Vagina (tissue), 2 donors: ENCODE measurements at regions not wholly inside any gene's neighbourhood (a gene's known extent, or its start where the extent isn't known, plus 50 kb on each side); places are given as distances from the start of the nearest gene placed in this dataset.
"Not testable (repeated sequence)": the region's sequence is repeated elsewhere in the genome, so short reads cannot be mapped to it uniquely, and the experiment has no call there.

Source experiments
- DNase-seq, 2 donors: peaks; one replicate each; pipeline ENCODE4 v3.0.0-alpha.2; 2017; ENCODE audit errors: extremely low spot score in 2 of 2
- H3K27ac ChIP-seq: fragments of 200-600 bp; sonication (generic); one replicate; pipeline ENCODE4 v1.5.1; 2019
- H3K27me3 ChIP-seq: fragments of 200-600 bp; sonication (generic); one replicate; pipeline ENCODE4 v1.5.1; 2019
- H3K36me3 ChIP-seq, 2 donors: fragments of 200-600 bp; sonication (generic); one replicate each; pipeline ENCODE4 v1.5.1; 2017 to 2019
- H3K4me1 ChIP-seq: fragments of 200-600 bp; sonication (generic); one replicate; pipeline ENCODE4 v1.5.1; 2019
- H3K4me3 ChIP-seq, 2 donors: fragments of 200-600 bp; sonication (generic); 1 replicate in 1 of 2; 2 replicates in 1 of 2; pipeline ENCODE4 v1.5.1; 2016 to 2019
- H3K9me3 ChIP-seq: fragments of 200-600 bp; sonication (generic); one replicate; pipeline ENCODE4 v1.5.1; 2019
- CTCF ChIP-seq, 3 experiments: fragments of 450-650 bp in 2 of 3; fragments of 200-600 bp in 1 of 3; sonication (generic) in 1 of 3; IDR thresholded peaks; one replicate each; pipeline ENCODE4 v1.5.1; 2017 to 2019; ENCODE audit warnings: antibody characterized with exemption in 3 of 3, mild to moderate bottlenecking in 2 of 3, moderate library complexity in 2 of 3
- POLR2A ChIP-seq, 2 donors: fragments of 450-650 bp; IDR thresholded peaks; one replicate each; pipeline ENCODE4 v1.6.1; 2017; ENCODE audit warnings: antibody characterized with exemption in 2 of 2, mild to moderate bottlenecking in 2 of 2, moderate library complexity in 2 of 2
- POLR2AphosphoS5 ChIP-seq, 2 donors: sonication (generic); formaldehyde crosslinking; IDR thresholded peaks; one replicate each; pipeline ENCODE4 v1.9.0; 2017; ENCODE audit warnings: antibody characterized with exemption in 2 of 2, mild to moderate bottlenecking in 2 of 2, low read depth in 1 of 2; ENCODE audit not compliant: insufficient read depth in 1 of 2
- intact Hi-C: fragments of 100-400 bp; cut with DNase I; formaldehyde crosslinking; loops from one replicate; pipeline ENCODE4 v1.15.1; 2023

- no peaks in the 10 kb centered on the region for H3K9me3 ChIP-seq
- DNase-seq: no peak
- intact Hi-C loops: no loop called here
- H3K36me3 ChIP-seq: no peaks in the 10 kb centered on the region
- H3K27me3 ChIP-seq: no peaks in the 10 kb centered on the region
- H3K4me3 ChIP-seq: no peak overlapping the region
- H3K4me1 ChIP-seq: no peaks in the 10 kb centered on the region
- H3K27ac ChIP-seq: no peak overlapping the region
- TF ChIP-seq POLR2A (IDR thresholded peaks at IDR 0.05) (no peak), CTCF (IDR thresholded peaks at IDR 0.05) (no peak), POLR2AphosphoS5 (IDR thresholded peaks at IDR 0.05; ENCODE audit: insufficient read depth in 1 of 2, low read depth in 1 of 2) (no peak)
These were observed 149.7 kb downstream of the LYPLAL1 start for GRCh38 chr1:219323426-219323825.

- Histone ChIP-seq H3K4me1 (no peaks in the 10 kb centered on the region), H3K4me3 (no peak overlapping the region), H3K27me3 (no peaks in the 10 kb centered on the region), H3K9me3 (no peaks in the 10 kb centered on the region), H3K36me3 (no peaks in the 10 kb centered on the region), H3K27ac (no peak overlapping the region)
- DNase-seq: no peak
- no peak for TF ChIP-seq POLR2A (IDR thresholded peaks at IDR 0.05)
- no peak for TF ChIP-seq CTCF (IDR thresholded peaks at IDR 0.05)
- TF ChIP-seq POLR2AphosphoS5 (IDR thresholded peaks at IDR 0.05; ENCODE audit: insufficient read depth in 1 of 2, low read depth in 1 of 2): no peak
- intact Hi-C loops: no loop called here
These were observed 149.1 kb downstream of the LYPLAL1 start for GRCh38 chr1:219322766-219323165.

GRCh38 chr1:219320563-219320962, 146.9 kb downstream of the LYPLAL1 start:
- intact Hi-C loops: not testable (repeated sequence)

GRCh38 chr1:219318826-219319225, 145.1 kb downstream of the LYPLAL1 start:
- Histone ChIP-seq H3K9me3 (peaks cover 4% of the 10 kb centered on the region), H3K36me3 (no peaks in the 10 kb centered on the region), H3K27me3 (no peaks in the 10 kb centered on the region), H3K4me3 (no peak overlapping the region), H3K4me1 (no peaks in the 10 kb centered on the region), H3K27ac (no peak overlapping the region)
- TF ChIP-seq POLR2A (IDR thresholded peaks at IDR 0.05) (no peak), POLR2AphosphoS5 (IDR thresholded peaks at IDR 0.05; ENCODE audit: insufficient read depth in 1 of 2, low read depth in 1 of 2) (no peak), CTCF (IDR thresholded peaks at IDR 0.05) (no peak)
- no peak for DNase-seq
- intact Hi-C loops: no loop called here

More at GRCh38 chr1:219320563-219320962, 146.9 kb downstream of the LYPLAL1 start:
- H3K4me1 ChIP-seq, H3K36me3 ChIP-seq, H3K4me3 ChIP-seq, H3K27ac ChIP-seq, DNase-seq, H3K27me3 ChIP-seq, H3K9me3 ChIP-seq: not testable (repeated sequence)

GRCh38 chr1:219317762-219318353, 144.2 kb downstream of the LYPLAL1 start:
- TF ChIP-seq POLR2AphosphoS5 (IDR thresholded peaks at IDR 0.05; ENCODE audit: insufficient read depth in 1 of 2, low read depth in 1 of 2): no peak
- TF ChIP-seq CTCF (IDR thresholded peaks at IDR 0.05): no peak
- no peak for TF ChIP-seq POLR2A (IDR thresholded peaks at IDR 0.05)
- Histone ChIP-seq H3K27ac (no peak overlapping the region), H3K27me3 (no peaks in the 10 kb centered on the region), H3K36me3 (no peaks in the 10 kb centered on the region), H3K9me3 (peaks cover 4% of the 10 kb centered on the region), H3K4me3 (no peak overlapping the region), H3K4me1 (no peaks in the 10 kb centered on the region)
- no peak for DNase-seq
- intact Hi-C loops: no loop called here
